NCI-H128 (cell line): ENCODE measurements at regions not wholly inside any gene's neighbourhood (a gene's known extent, or its start where the extent isn't known, plus 50 kb on each side); places are given as distances from the start of the nearest gene placed in this dataset.
"Not testable (repeated sequence)": the region's sequence is repeated elsewhere in the genome, so short reads cannot be mapped to it uniquely, and the experiment has no call there.

Experiments
- DNase-seq: peaks from one replicate; lab custom pipeline; 2025; ENCODE audit not compliant: unreplicated experiment; lab: John Stamatoyannopoulos, UW

- DNase-seq = no peak
These were observed 55.6 kb downstream of the SOWAHC start for GRCh38 chr2:109669731-109670130.

DNA sequence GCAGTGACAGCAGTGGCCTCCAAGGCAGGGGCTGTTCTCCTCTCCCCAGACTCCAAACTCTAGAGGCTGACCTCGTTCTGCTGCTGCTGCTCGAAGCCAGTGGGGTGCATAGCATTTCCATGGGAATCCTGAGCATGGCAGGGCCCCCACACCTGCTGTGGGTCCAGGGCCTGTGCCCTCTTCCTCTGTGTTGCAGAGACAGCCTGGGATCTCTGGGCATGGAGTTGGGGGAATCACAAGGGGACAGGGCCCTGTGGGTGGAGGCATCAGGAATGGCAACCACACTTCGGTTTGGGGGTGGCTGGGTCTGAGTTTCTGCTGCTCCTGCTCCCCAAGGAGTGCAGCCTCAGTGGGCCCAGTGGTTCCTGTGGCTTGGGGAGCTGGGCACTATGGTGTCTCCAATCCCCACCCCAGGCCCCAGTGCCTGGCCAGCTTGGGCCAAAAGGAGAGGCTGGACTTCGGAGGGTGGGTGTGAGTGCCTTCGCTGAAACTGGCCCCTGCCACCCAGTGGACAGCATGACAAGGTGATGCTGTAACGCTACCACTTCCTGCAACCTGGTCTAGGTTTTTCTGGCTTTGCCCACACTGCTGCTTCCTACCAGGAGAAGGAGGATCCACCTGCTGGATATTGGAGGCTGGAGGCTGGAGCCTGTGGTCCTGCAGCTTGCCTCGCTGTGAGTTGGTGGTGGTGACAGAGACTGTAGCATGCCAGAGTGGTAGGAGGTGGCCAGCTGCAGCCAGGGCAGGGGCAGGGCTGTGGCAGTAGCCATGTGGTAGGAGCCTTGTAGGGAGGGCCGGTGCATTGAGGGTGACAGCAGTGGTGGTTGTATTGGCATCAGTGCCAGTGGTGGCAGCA, 56.6 kb downstream of the SOWAHC start:
- no peak for DNase-seq

DNA sequence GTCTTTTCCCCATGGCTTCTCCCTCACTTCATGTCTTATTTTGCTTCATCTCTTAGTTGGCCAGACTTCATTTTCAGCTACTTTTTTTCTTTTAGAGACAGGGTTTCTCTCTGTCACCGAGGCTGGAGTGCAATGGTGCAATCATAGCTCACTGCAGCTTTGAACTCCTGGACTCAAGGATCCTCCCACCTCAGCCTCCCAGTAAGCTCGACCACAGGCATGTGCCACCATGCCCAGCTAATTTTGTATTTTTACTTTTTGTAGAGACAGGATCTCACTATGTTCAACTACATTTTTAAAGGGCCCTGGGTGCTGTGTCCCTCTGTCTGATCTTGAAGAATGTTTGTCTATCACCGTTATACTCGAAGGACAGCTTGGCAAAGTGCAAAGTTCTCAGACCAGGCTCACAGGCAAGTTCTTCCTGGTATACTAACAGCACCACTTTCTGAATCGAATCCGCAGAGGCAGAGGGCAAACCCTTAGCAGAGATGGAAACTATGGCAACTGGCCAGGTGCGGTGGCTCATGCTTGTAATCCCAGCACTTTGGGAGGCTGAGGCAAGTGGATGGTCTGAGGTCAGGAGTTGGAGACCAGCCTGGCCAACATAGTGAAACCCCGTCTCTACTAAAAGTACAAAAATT, 60.9 kb downstream of the SOWAHC start:
- DNase-seq = no peak

DNA sequence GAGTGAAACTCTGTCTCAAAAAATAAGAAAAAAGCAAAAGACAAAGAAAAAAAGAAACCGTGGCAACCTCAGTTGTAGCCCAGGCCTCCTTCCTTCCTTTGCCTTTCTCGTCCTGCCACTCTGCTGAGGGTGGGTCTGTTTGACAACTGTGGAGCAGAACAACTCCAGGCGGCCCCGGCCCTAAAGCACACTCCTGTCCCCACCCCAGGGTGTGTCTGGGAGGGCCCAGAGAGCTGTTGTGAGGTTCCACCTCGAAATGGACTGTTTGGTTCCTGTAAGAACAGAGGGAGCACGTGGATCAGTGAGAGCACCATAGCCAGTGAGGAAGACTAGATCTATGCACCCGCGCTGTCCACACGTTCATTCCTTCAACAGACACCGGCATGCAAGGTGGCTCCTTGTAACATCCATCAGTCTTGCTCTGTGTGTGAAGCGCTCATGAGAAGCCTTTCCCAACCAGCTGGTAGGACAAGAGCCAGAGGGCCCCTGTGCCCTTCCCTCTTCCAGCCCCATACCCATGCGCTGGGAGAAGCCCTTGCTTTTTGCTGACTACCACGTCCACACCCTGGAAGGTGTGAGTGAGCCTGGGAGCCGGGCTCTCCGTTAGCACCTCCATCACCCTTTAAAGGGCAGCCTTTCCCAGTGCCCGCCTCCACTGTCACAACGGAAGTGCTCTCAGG, 61.6 kb downstream of the SOWAHC start:
- DNase-seq = no peak

DNA sequence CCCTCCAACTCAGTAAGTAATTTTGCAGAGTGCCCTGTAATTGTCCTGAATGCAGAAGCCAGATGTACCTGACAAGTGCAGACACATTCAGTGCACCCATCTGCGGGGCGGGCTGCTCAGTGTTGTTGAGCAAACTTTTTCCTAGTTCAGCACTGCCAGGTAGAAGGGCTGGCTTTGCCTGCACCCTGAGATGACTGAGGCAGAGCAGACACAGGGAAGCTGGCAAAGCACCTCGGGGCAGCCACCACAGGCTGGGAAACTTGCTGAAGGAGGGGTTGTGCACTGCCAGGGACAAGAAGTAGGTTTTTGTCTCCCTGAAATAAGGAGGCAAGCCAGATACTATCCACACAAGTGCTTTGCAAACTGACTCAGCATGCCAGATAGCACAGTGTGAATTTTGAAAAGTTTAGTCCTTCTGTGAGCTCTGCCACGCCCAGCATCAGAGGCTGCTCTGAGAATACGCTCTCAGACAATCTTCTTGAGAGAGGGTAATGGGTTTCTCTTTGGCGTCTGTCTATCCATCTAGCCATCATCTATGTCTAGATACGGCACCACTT, 62.3 kb downstream of the SOWAHC start:
- DNase-seq = no peak

DNA sequence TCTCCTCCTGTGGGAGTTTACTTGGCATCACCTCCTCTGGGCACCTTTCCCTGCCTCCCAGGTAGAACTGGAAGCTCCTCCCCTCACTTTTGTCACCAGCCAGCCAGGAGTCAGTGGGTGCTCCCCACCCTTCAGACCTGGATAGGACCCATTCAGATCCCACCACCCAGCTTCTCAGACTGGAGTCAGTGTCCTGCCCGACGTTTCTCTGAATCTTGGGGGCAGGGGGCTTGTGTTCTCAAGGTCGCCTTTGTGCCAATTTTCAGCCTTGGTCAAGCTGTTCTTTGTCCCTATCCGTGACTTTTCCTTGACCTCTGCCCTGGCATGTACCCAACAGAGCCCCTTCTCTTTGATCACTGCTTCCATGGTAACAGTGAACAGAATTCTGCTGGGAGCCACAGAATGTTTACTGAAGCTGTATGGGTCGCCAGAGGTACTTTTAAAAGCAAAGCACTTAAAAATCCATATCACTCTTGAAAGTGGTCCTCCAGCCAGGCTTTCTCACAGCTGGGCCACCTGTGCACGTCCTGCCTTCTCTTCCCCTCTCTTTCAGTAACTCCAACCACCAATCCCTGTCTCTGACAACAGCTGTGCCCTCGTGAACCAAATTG, 63.1 kb downstream of the SOWAHC start:
- peak; percentile 44 for DNase-seq

GRCh38 chr2:109677835-109678580, 63.8 kb downstream of the SOWAHC start:
- no peak for DNase-seq

DNA sequence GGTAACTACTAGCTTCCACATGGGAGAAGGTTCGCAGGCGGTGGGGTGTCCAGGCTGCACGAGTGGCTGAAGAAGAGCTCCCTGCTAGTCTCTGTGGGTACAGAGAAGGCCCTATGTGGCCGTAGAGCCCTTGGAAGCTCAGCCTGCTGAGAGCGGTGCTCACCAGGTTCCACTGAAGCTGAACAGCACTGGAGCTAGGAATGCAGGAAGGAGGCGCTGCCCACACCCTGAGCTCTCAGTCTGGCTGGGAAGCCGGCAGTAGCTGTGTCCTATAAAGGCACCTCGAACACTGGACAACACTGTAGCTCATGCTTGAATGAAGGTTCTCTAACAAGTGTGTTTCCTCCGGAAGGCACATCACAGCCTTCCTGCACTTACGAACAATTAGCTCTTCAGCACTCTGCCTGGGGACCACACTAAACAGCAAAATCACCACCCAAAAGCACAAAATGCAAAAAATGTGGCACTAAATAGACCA, 64.6 kb downstream of the SOWAHC start:
- DNase-seq = not testable (repeated sequence)

GRCh38 chr2:109679225-109679624, 65.1 kb downstream of the SOWAHC start:
- no peak for DNase-seq

- no peak for DNase-seq
These were observed 65.5 kb downstream of the SOWAHC start for GRCh38 chr2:109679626-109680025.

DNA sequence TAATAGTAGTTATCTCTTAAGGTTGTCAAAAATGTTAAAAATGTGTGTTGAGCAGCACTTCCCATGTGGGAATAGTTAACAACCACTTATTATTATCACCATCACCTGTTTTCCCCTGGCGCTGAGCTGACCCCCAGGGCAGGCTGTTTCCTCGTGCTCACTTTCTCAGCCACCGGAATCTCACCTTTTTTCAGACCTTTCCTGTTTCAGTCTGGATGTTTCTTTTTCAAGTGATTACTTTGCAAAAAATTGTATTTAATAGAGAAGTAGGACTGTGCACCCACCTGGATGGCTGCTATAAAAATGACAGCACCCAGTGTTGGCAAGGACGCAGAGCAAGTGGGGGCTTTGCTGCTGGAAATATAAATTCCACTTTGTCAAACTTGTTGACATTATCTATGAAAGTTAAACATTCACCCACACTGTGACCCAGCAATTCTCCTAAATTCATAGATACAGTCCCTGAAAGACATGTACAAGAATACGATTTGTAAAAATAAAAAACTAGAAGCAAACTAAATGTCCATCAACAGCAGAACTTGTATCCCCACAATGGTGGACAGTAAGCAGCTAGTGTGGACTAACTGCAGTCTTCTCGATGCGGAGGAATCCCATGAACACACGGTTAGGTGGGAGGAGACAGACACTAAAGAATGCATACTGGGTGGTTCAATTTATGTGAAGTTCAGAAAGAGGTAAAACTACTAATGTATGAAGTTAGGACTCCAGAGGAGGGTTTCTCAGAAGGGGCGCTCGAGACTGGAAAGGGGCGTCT, 66.5 kb downstream of the SOWAHC start:
- DNase-seq = no peak

DNA sequence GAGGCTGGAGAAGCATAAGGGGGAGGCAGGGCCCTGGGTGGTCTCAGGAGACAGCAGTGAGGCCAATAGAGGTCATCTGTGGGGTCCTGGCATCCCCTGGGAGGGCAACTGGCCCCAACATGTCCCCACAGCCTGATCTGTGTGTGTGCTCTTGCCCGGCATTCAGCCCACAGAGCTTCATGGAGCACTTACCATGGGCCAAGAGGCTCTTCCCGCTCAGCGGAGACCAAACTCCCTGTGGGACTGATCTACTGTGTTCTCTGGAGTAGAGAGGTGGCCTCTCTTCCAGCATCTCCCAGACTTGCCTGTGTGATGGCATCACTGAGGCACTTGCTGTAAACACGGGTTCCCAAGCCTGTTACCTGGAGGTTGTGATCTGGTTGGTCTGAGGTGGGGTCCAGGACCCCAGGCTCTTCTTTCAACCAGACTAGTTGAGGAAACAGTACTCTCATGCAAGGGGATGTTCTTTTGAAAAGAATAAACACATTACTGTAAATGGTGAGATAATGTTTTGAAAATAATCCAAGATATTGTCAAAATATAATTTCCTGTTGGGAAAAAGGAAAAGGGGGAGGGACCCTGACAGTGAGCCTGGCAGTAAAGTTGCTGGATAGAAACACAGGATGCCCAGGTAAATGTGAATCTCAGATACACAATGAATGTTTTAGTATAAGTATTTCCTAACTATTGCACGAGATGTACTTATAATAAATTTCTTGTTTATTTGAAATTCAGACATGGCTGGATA, 67.6 kb downstream of the SOWAHC start:
- no peak for DNase-seq

- DNase-seq = no peak
These were observed 69.3 kb downstream of the SOWAHC start for GRCh38 chr2:109683452-109683851.

DNA sequence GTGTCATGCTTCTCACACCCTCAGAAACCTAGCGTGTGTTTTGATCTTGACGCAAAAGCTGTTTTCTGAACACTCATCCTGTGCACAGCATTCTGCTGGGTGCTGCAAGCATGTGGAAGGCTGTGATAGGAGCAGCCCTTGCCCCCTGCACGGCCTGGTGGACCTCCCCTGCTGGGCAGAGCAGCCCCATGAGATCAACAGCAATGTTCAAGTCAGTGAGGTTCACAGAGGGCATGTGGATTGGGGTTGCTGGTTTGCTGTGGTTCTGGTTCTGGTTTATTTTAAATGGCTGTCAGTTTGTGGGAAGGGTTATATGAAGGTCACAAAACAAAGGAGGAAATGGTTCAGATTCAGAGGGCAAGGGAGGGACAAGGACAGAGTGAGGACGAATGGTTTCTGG, 71.3 kb downstream of the SOWAHC start:
- no peak for DNase-seq

- no peak for DNase-seq
These were observed 72.8 kb downstream of the SOWAHC start for GRCh38 chr2:109686921-109687320.

GRCh38 chr2:109689182-109689930, 75.2 kb downstream of the SOWAHC start:
- DNase-seq = no peak

GRCh38 chr2:109689973-109690372, 75.8 kb downstream of the SOWAHC start:
- DNase-seq = no peak

DNA sequence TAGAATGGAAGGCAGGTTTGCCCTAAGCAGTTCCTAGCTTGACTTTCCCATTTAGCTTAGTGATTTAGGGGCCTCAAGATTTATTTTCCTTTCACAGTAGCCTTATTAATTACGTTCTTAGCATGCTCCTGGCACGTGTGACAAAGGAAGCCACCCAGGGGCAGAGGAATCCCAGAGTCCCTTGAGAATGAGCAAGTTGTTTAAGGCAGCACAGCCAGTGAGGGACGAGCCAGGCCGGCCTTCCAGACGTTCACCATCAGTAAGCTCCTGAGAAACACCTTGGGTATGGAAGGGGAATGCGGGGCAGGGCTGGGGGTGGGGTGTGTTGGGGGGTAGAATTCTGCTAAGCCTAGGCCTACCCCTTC, 76.3 kb downstream of the SOWAHC start:
- DNase-seq = no peak
